WTC11 (cell line): ENCODE measurements at regions not wholly inside any gene's neighbourhood (a gene's known extent, or its start where the extent isn't known, plus 50 kb on each side); places are given as distances from the start of the nearest gene placed in this dataset.

Experiments
- EMX1 ChIP-seq: fragments of 250-450 bp; sonication (Bioruptor Pico); IDR thresholded peaks from 2 replicates; pipeline ENCODE4 v1.8.0; 2021; ENCODE audit warnings: mild to moderate bottlenecking
- JUN ChIP-seq: sonication (generic); formaldehyde crosslinking; IDR thresholded peaks from 2 replicates; pipeline ENCODE4 v1.8.0; 2023; ENCODE audit warnings: mild to moderate bottlenecking, missing genetic modification reagents
- SOX15 ChIP-seq: fragments of 250-450 bp; sonication (Bioruptor Pico); IDR thresholded peaks from 2 replicates; pipeline ENCODE4 v1.9.0; 2021; ENCODE audit warnings: mild to moderate bottlenecking
- ZNF396 ChIP-seq: fragments of 250-450 bp; sonication (Bioruptor Pico); IDR thresholded peaks from 2 replicates; pipeline ENCODE4 v1.8.0; 2021; ENCODE audit warnings: mild to moderate bottlenecking, moderate library complexity, borderline replicate concordance
- TF ChIP-seq, protein P1 (sequence below): fragments of 200-600 bp; IDR thresholded peaks from 2 replicates; pipeline ENCODE4 v1.8.0; 2022; ENCODE audit warnings: antibody characterized with exemption

DNA sequence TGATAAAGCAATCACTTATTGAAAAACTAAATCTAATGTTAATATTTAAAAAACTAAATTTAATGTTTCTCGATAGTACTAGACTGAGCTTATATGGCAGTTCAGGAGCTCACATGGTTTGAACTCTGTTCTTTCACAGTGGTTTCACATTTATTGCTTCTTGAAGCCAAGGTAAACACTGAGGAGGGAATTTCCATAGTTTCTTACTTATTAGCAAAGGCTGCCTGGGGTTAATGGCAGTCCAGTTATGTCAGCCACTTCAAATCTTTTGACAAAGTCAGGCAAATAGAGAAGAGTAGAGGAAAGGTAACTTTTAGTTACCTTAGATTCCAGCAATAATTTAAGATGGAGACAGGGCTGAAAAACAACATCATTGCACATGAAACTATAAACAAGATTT is 831.5 kb downstream of the ROBO2 start:
- TF ChIP-seq ZNF396 (CRISPR knock-in tag), result no peak
- no peak for TF ChIP-seq SOX15 (CRISPR knock-in tag)
- TF ChIP-seq EMX1 (CRISPR knock-in tag), result no peak
- TF ChIP-seq, protein P1, sequence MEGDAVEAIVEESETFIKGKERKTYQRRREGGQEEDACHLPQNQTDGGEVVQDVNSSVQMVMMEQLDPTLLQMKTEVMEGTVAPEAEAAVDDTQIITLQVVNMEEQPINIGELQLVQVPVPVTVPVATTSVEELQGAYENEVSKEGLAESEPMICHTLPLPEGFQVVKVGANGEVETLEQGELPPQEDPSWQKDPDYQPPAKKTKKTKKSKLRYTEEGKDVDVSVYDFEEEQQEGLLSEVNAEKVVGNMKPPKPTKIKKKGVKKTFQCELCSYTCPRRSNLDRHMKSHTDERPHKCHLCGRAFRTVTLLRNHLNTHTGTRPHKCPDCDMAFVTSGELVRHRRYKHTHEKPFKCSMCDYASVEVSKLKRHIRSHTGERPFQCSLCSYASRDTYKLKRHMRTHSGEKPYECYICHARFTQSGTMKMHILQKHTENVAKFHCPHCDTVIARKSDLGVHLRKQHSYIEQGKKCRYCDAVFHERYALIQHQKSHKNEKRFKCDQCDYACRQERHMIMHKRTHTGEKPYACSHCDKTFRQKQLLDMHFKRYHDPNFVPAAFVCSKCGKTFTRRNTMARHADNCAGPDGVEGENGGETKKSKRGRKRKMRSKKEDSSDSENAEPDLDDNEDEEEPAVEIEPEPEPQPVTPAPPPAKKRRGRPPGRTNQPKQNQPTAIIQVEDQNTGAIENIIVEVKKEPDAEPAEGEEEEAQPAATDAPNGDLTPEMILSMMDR, result no peak
- no peak for TF ChIP-seq JUN
